ENCODE measurements at regions not wholly inside any gene's neighbourhood (a gene's known extent, or its start where the extent isn't known, plus 50 kb on each side); places are given as distances from the start of the nearest gene placed in this dataset.
"Not testable (repeated sequence)": the region's sequence is repeated elsewhere in the genome, so short reads cannot be mapped to it uniquely, and the experiment has no call there.

- no peak overlapping the region for H3K4me3 ChIP-seq (ENCODE audit: low read depth, low read length)
- TF ChIP-seq CTCF (IDR thresholded peaks at IDR 0.05; ENCODE audit: low read depth, low read length): no peak
These were observed 218.0 kb upstream of the PIEZO2 start for GRCh38 chr18:11367351-11367750.

GRCh38 chr18:11366410-11366809 is 217.0 kb upstream of the PIEZO2 start:
- H3K4me3 ChIP-seq (ENCODE audit: low read depth, low read length): no peak overlapping the region
- no peak for TF ChIP-seq CTCF (IDR thresholded peaks at IDR 0.05; ENCODE audit: low read depth, low read length)

GRCh38 chr18:11362856-11363255 is 213.5 kb upstream of the PIEZO2 start:
- TF ChIP-seq CTCF (IDR thresholded peaks at IDR 0.05; ENCODE audit: low read depth, low read length): no peak
- no peak overlapping the region for H3K4me3 ChIP-seq (ENCODE audit: low read depth, low read length)

GRCh38 chr18:11361862-11362261 is 212.5 kb upstream of the PIEZO2 start:
- not testable (repeated sequence) for H3K4me3 ChIP-seq (ENCODE audit: low read depth, low read length)

- TF ChIP-seq CTCF (IDR thresholded peaks at IDR 0.05; ENCODE audit: low read depth, low read length): no peak
- no peak overlapping the region for H3K4me3 ChIP-seq (ENCODE audit: low read depth, low read length)
These were observed 208.3 kb upstream of the PIEZO2 start for GRCh38 chr18:11357678-11358077.

- H3K4me3 ChIP-seq (ENCODE audit: low read depth, low read length): not testable (repeated sequence)
These were observed 195.2 kb upstream of the PIEZO2 start for GRCh38 chr18:11344576-11344975.

GRCh38 chr18:11343096-11343495 is 193.7 kb upstream of the PIEZO2 start:
- no peak for TF ChIP-seq CTCF (IDR thresholded peaks at IDR 0.05; ENCODE audit: low read depth, low read length)

GRCh38 chr18:11342115-11342514 is 192.7 kb upstream of the PIEZO2 start:
- H3K4me3 ChIP-seq (ENCODE audit: low read depth, low read length): not testable (repeated sequence)

More at GRCh38 chr18:11343096-11343495, 193.7 kb upstream of the PIEZO2 start:
- H3K4me3 ChIP-seq (ENCODE audit: low read depth, low read length): no peak overlapping the region

GRCh38 chr18:11339188-11339775 is 189.9 kb upstream of the PIEZO2 start:
- no peak for TF ChIP-seq CTCF (IDR thresholded peaks at IDR 0.05; ENCODE audit: low read depth, low read length)
- H3K4me3 ChIP-seq (ENCODE audit: low read depth, low read length): no peak overlapping the region
